ENCODE measurements at regions not wholly inside any gene's neighbourhood (a gene's known extent, or its start where the extent isn't known, plus 50 kb on each side); places are given as distances from the start of the nearest gene placed in this dataset.
"Not testable (repeated sequence)": the region's sequence is repeated elsewhere in the genome, so short reads cannot be mapped to it uniquely, and the experiment has no call there.

- TF ChIP-seq SUZ12 (IDR thresholded peaks at IDR 0.05); SP1 (IDR thresholded peaks at IDR 0.05); CTBP1 (IDR thresholded peaks at IDR 0.05; ENCODE audit: borderline replicate concordance); ARNT (IDR thresholded peaks at IDR 0.05); L3MBTL2 (conservative IDR thresholded peaks at IDR 0.05); BHLHE40 (IDR thresholded peaks at IDR 0.05; ENCODE audit: borderline replicate concordance); PKNOX1 (IDR thresholded peaks at IDR 0.05); ELF4 (IDR thresholded peaks at IDR 0.05); ZNF384 (IDR thresholded peaks at IDR 0.05): not testable (repeated sequence)
Observed at GRCh38 chr15:22141106-22141505, 60.8 kb downstream of the OR4M2 start.

Data from HEK293T (cell line).